Activated CD4-positive, alpha-beta T cell treated with anti-CD3 and anti-CD28 coated beads, Interleukin-2, amount 50 U/mL, for 1 hour (primary cell): ENCODE measurements at regions not wholly inside any gene's neighbourhood (a gene's known extent, or its start where the extent isn't known, plus 50 kb on each side); places are given as distances from the start of the nearest gene placed in this dataset.
"Not testable (repeated sequence)": the region's sequence is repeated elsewhere in the genome, so short reads cannot be mapped to it uniquely, and the experiment has no call there.

ENCODE experiments used
- DNase-seq: peaks from one replicate; pipeline ENCODE4 v3.0.0-alpha.2; 2020

DNA sequence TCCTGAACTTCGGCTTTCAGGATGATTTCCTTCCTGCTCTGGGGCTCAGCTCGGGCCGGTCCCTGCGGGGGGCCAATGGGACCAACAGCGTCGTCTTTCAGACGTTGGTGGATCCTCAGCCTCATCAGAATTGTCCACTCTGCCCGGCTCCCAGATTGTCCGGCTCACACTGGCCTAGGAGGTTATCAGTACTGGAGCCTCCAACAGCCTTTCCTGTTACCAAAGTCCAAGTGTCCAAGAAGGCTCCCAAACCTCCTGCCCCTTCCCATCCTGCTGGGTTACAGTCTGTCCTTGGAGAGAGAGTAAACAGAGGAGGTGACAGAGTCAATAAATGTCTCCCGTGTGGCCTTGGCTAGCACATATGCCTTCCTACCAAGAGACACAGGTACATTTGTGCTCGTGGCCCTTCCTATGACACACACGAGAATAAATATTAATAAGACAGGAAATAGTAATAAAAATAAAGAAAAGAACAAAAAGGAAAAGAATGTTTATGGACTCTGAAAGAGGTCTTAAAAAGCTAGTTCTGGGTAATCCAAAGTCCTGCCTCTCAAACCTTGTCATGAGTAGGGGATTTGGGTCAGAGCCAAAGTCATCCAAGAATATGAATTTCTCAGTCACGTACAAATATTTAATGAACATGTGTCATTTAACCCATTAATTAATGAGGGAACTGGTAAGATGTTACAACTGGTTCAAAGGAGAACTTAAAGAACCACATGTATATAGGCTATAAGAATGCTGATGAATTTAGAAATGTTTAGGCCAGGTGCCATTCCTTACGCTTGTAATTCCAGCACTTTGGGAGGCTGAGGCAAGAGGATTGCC is 80.8 kb upstream of the SLC2A1 start:
- no peak for DNase-seq

DNA sequence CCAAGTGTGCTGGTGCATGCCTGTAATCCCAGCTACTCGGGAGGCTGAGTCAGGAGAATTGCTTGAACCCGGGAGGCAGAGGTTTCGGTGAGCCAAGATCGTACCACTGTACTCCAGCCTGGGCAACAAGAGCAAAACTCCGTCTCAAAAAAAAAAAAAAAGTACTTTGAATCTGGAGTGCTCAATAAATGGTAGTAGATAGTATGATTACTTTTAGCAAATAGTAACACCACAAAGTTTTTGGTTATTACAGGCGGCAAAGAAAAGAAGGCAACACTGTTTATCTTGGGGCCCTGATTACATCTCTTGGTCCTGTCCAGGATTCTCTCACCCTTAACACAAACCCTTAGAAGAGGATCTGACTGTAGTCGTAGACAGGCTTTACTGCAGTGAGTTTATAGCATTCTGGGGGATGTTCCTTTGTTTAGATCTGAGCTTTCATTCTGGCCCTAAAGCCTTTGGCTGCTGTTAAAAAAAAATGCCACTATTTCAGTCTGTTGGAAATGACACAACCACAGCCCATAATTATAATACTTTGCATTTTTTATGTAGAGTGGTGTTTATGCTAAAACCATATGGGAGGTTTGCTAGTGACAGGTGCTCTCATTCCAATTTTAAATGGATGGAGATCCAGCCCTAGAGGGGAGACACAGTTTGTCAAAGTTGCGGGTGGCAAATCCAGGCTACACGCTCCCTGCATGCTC is 79.7 kb upstream of the SLC2A1 start:
- no peak for DNase-seq

DNA sequence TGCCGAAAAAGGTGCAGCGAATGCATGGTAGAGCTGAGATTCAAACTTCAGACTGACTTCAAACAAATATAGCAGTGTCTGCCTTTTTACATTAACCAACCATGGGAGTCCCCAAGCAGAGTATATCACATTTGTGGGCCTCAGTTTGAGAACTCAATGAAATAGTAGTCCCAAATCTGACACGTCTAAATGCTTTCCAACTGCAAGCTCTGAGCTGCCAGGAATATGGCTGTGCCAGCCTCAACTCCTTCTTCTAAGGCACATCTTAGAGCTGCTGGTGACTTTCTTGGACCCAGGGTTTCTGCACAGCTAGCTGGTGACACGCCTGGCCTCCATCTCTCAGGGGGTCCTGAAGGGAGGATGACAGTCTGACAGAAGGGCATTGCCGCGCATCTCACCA is 78.8 kb upstream of the SLC2A1 start:
- no peak for DNase-seq

GRCh38 chr1:43036932-43037331 is 78.3 kb upstream of the SLC2A1 start:
- no peak for DNase-seq

GRCh38 chr1:43035821-43036741 is 77.4 kb upstream of the SLC2A1 start:
- no peak for DNase-seq

DNA sequence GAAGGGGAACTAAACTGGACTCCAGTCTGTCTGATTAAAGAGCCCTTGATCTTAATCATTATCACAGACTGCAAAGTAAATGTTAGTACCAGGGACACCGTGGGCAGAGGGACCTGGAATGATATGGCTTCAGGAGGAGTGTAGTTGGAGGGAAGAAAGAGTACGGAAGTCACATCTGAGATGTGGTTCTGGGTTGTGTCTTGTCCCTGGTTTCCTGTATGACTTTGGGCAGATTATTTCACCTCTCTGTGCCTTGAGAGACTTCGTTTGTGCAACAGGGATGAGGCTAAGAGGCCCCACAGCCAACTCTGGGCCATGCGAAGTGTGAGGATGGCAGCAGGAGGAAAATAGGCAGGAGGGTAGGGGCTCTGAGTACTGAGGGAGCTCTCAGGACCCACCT is 76.1 kb upstream of the SLC2A1 start:
- no peak for DNase-seq

DNA sequence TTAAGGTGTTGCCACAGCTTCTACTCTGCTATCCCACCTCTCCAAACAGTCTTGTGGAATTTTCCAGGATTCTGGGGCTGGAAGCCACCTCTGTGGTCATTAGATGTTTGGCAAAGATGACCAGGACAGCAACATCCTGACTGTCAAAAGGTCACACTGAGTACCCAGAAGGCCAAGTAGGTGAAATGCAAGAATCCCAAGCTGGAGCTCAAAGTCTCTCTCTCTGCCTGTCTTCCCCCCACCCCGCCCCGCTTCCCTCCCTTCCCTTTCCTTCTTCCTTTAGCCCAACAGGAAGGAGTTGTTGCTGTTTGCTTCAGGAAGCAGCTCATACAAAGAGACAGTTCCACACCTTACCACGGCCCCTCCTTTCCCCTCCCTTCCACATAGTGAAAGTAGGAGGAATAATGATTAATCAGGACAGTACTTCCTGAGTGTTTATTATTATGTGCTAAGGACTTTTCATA is 75.6 kb upstream of the SLC2A1 start:
- no peak for DNase-seq

- DNase-seq = no peak
Measured at GRCh38 chr1:43031316-43032203, 72.9 kb upstream of the SLC2A1 start.

DNA sequence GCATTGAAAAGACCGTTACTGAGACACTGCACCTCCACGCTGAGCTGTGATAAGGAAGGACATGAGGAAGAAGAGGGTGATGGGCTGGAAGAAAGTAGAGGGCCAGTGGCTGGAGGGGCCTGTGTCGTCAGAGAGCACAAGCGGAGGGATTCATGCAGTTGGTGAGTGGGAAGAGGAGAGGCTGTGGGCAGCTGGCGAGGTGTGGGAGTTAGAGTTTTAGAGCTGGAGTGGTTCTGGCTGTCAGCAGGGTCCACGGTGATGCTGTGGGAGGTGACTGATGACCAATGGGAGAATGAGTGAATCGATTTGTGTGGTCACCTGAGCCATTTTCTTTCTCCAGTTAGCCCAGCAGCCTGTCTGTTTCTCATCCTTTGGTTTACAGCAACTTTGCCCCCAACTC is 66.2 kb upstream of the SLC2A1 start:
- no peak for DNase-seq

GRCh38 chr1:43021547-43022474 is 63.1 kb upstream of the SLC2A1 start:
- DNase-seq = no peak

- no peak for DNase-seq
Measured at GRCh38 chr1:43019226-43019625, 60.6 kb upstream of the SLC2A1 start.

DNA sequence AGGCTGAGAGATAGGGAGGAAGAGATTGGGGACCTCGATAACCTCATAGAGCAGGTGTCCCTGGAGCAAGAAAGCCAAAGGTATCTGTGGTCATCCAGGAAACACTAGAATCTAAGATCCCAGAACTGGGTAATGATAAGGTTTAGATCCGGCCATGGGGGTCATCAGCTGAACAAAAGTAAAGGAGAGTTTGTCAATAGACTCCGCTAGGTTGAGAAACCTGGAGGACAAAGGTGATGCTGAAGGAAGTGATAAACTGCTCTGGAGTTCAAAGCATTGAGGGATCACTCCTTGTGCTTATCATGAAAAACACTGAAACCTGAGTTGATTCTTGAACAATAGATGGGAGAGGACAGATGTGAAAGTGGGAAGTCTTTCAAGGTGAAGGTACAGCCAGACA is 59.5 kb upstream of the SLC2A1 start:
- DNase-seq = no peak

GRCh38 chr1:43015269-43015668 is 56.6 kb upstream of the SLC2A1 start:
- DNase-seq = no peak

- not testable (repeated sequence) for DNase-seq
Measured at GRCh38 chr1:43014579-43014978, 55.9 kb upstream of the SLC2A1 start.

DNA sequence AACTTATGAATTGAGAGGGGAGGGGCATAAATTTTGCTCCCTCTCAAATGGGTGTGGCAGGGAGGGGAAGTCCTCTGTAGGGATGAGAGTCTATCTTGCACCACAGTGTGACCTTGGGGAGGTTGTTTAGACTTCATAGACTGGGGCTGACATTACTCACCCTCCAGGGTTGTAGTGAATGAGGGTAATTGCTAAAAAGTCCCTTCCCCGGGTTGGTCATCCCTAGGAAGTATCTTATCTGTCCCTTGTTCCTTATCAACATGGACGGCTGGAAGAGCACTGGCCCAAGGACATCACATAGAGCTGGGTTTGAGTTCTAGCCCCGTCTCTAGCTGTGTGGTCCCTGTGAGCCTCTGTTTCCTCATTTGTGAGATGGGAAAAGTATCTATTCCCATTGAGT is 52.4 kb upstream of the SLC2A1 start:
- no peak for DNase-seq

GRCh38 chr1:43009274-43009673 is 50.6 kb upstream of the SLC2A1 start:
- no peak for DNase-seq

GRCh38 chr1:43008115-43009060 is 49.7 kb upstream of the SLC2A1 start:
- no peak for DNase-seq
